OCI-LY7 (cell line): ENCODE measurements at regions not wholly inside any gene's neighbourhood (a gene's known extent, or its start where the extent isn't known, plus 50 kb on each side); places are given as distances from the start of the nearest gene placed in this dataset.

Experiments
- EZH2phosphoT487 ChIP-seq: fragments of 200-600 bp; sonication (generic); IDR thresholded peaks from 2 replicates; pipeline ENCODE4 v1.6.1; 2018; ENCODE audit warnings: low read depth, borderline replicate concordance, mild to moderate bottlenecking, mixed run types, antibody characterized with exemption, low read length, moderate library complexity, mixed read lengths
- TF ChIP-seq, protein P1 (sequence below): fragments of 200-600 bp; sonication (generic); conservative IDR thresholded peaks from 2 replicates; pipeline ENCODE4 v1.5.1; 2014; ENCODE audit warnings: mild to moderate bottlenecking, antibody characterized with exemption, low read length, moderate library complexity, mixed read lengths

DNA sequence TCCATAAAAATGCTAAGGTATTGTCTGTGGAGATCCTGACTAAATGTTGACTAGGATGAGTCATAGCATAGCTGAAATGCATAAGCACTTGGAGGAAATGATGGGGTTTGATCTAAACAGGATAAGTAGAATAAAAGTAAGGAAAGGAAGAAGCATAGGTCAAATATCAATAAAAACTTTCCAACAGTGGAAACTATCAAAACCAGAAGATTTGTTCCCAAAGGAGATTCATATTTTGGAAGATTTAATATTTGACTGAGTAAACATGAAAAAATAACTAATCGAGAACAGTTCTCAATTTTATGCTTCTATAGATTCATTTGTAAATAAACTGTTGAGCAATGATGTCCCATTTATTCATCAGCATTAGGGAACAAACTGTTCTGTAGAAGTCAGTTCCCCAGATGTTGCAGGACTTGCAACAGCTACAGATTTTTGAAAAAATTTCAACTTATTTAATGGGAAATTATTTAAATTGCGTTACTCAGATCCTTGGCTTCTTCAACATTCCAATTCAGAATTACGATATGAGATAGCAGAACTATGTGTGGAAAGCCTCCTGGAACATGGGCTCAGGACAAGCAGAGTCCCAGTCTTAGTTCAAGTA, 133.7 kb upstream of the TBX18 start:
- TF ChIP-seq, protein P1, sequence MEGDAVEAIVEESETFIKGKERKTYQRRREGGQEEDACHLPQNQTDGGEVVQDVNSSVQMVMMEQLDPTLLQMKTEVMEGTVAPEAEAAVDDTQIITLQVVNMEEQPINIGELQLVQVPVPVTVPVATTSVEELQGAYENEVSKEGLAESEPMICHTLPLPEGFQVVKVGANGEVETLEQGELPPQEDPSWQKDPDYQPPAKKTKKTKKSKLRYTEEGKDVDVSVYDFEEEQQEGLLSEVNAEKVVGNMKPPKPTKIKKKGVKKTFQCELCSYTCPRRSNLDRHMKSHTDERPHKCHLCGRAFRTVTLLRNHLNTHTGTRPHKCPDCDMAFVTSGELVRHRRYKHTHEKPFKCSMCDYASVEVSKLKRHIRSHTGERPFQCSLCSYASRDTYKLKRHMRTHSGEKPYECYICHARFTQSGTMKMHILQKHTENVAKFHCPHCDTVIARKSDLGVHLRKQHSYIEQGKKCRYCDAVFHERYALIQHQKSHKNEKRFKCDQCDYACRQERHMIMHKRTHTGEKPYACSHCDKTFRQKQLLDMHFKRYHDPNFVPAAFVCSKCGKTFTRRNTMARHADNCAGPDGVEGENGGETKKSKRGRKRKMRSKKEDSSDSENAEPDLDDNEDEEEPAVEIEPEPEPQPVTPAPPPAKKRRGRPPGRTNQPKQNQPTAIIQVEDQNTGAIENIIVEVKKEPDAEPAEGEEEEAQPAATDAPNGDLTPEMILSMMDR: no peak
- no peak for TF ChIP-seq EZH2phosphoT487
